Neural crest cell (in vitro differentiated cells): ENCODE measurements at regions not wholly inside any gene's neighbourhood (a gene's known extent, or its start where the extent isn't known, plus 50 kb on each side); places are given as distances from the start of the nearest gene placed in this dataset.

Source experiments
- DNase-seq: peaks from one replicate; pipeline ENCODE4 v3.0.0; 2021; ENCODE audit warnings: low read depth, mixed read lengths, low spot score
- H3K27ac Mint-ChIP-seq: one replicate; pipeline ENCODE4 v1.8.0; 2021; ENCODE audit warnings: mild to moderate bottlenecking, mixed read lengths; ENCODE audit not compliant: unreplicated experiment
- H3K27me3 Mint-ChIP-seq: 2 replicates; pipeline ENCODE4 v1.8.0; 2021; ENCODE audit warnings: low read depth, mild to moderate bottlenecking, mixed read lengths
- H3K36me3 Mint-ChIP-seq: 2 replicates; pipeline ENCODE4 v1.8.0; 2021; ENCODE audit warnings: low read depth, mild to moderate bottlenecking, mixed read lengths
- H3K4me1 Mint-ChIP-seq: 2 replicates; pipeline ENCODE4 v1.8.0; 2021; ENCODE audit warnings: mixed read lengths
- H3K4me3 Mint-ChIP-seq: one replicate; pipeline ENCODE4 v1.8.0; 2021; ENCODE audit warnings: mild to moderate bottlenecking, mixed read lengths
- H3K9me3 Mint-ChIP-seq: 2 replicates; pipeline ENCODE4 v1.8.0; 2021; ENCODE audit warnings: mixed read lengths
- TF ChIP-seq, protein P1 (sequence below): fragments of 200-600 bp; sonication (generic); conservative IDR thresholded peaks from 2 replicates; pipeline ENCODE4 v1.5.0; 2021; ENCODE audit warnings: antibody characterized with exemption, mild to moderate bottlenecking

DNA sequence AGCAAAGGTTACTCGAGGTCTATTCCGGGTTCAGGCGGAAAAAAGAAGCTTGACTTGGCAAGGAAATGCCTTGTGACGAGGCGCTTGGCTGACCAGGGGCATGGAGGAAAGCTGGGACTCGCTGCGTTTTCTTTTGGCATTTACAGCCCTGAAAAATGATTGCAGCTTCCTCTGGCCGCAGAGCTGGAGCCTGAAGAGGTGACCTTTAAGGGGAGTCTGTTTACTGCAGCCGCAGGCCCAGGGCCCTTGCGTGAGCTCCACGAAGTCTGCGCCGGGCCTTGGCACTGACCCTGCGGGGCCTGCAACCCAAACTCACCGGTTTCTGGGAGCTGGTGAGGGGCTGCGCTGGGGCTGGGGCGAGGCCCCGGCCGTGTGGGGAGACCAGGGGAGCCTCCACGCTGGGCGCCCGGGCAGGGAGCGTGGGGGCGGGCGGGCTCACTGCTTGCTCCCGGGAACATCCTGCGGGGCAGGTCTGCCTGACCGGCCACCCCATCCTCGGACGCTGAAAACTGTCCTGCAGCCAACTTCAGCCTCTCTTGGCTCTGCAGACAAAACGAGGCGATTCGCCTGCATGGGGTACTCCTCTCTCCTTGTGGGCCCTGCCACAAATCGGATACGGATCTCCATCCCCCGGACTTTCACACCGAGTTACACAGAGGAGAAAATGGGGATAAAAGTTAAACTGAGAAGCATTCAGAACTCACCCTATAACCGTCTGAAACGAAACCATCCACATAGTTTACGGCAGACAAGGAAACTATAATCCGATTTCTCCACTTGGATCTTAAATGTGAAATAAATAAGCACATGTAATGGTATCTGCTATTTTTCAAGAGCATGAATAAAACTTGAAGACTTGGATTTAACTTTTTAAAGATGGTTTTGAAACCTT lies 206.3 kb upstream of the FOXF1 start:
- H3K4me1 Mint-ChIP-seq: peaks cover 27% of the 10 kb centered on the region
- no peak overlapping the region for H3K27ac Mint-ChIP-seq
- no peak for DNase-seq
- H3K36me3 Mint-ChIP-seq: no peaks in the 10 kb centered on the region
- TF ChIP-seq, protein P1, sequence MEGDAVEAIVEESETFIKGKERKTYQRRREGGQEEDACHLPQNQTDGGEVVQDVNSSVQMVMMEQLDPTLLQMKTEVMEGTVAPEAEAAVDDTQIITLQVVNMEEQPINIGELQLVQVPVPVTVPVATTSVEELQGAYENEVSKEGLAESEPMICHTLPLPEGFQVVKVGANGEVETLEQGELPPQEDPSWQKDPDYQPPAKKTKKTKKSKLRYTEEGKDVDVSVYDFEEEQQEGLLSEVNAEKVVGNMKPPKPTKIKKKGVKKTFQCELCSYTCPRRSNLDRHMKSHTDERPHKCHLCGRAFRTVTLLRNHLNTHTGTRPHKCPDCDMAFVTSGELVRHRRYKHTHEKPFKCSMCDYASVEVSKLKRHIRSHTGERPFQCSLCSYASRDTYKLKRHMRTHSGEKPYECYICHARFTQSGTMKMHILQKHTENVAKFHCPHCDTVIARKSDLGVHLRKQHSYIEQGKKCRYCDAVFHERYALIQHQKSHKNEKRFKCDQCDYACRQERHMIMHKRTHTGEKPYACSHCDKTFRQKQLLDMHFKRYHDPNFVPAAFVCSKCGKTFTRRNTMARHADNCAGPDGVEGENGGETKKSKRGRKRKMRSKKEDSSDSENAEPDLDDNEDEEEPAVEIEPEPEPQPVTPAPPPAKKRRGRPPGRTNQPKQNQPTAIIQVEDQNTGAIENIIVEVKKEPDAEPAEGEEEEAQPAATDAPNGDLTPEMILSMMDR: no peak
- peaks cover 54% of the 10 kb centered on the region for H3K27me3 Mint-ChIP-seq
- H3K4me3 Mint-ChIP-seq: no peak overlapping the region
- H3K9me3 Mint-ChIP-seq: no peaks in the 10 kb centered on the region

DNA sequence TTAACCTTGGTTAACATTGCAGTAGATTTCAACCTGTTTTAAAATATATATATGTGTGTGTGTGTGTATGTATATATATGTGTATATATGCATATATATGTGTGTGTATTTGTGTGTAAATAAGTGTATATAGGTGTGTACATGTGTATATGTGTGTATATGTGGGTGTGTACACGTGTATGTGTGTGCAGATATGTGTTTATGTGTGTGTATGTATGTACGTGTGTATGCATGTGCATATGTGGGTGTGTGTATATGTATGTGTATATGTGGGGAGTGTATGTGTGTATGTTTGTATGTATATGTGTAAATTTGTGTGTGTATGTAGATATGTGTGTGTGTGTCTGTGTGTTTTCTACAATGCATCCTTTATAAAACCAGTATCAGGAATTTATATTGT lies 205.5 kb upstream of the FOXF1 start:
- Mint-ChIP-seq H3K4me3 (no peak overlapping the region), H3K9me3 (no peaks in the 10 kb centered on the region), H3K4me1 (peaks cover 26% of the 10 kb centered on the region), H3K27ac (no peak overlapping the region), H3K27me3 (peaks cover 51% of the 10 kb centered on the region), H3K36me3 (no peaks in the 10 kb centered on the region)
- DNase-seq: no peak
- TF ChIP-seq, protein P1: no peak

DNA sequence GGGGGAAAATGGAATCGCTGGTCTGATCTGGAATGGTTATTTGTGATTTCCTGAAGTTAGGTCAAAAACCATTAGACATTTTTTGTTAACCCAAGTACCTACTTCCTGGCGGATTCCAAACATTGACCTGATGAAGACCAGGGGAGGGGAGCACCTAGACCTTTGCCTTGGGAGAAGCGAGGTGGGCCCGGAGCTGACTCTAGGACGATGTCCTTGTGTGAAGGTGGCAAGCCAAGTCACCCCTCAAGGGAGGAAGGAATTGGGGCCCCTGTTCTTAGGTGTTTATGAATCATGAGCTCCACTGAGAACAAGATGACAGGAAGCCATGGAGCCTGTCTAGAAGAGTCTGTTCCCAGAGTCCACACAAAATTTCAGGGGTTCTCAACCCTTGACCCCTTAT lies 204.9 kb upstream of the FOXF1 start:
- DNase-seq: no peak
- Mint-ChIP-seq H3K4me3 (no peak overlapping the region), H3K4me1 (peaks cover 21% of the 10 kb centered on the region), H3K27ac (no peak overlapping the region), H3K9me3 (no peaks in the 10 kb centered on the region), H3K36me3 (no peaks in the 10 kb centered on the region), H3K27me3 (peaks cover 50% of the 10 kb centered on the region)
- TF ChIP-seq, protein P1: no peak

DNA sequence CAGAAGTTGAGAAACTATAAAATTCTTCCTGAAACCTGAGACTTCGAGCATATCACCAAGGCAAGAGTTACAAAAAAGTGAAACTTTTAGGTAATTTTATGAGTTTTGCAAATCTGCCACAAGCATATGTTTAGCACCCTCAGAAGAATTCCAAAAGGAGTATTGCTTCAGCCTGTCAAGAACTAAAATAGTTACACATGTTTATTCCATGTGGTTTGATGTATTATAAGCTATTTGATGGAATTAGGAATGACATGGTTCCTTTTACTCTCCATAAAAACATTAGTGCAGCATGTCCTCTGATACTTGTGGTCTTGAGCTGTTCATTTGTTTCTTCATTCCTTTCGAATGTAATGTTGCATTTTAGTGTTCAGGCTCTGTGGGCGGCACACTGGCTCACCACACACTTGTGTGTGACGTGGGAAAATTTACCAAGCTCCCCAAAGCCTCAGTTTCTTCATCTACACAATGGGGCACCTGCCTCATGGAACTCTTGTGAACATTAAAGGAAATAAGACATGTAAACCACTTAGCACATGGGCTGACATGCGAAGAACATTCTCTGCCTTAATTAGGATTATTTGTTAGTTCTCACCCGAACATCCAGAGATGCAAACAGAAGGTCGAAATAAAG lies 204.2 kb upstream of the FOXF1 start:
- Mint-ChIP-seq H3K9me3 (no peaks in the 10 kb centered on the region), H3K4me1 (peaks cover 17% of the 10 kb centered on the region), H3K27ac (no peak overlapping the region), H3K4me3 (no peak overlapping the region), H3K36me3 (no peaks in the 10 kb centered on the region), H3K27me3 (peaks cover 50% of the 10 kb centered on the region)
- TF ChIP-seq, protein P1: no peak
- DNase-seq: no peak

DNA sequence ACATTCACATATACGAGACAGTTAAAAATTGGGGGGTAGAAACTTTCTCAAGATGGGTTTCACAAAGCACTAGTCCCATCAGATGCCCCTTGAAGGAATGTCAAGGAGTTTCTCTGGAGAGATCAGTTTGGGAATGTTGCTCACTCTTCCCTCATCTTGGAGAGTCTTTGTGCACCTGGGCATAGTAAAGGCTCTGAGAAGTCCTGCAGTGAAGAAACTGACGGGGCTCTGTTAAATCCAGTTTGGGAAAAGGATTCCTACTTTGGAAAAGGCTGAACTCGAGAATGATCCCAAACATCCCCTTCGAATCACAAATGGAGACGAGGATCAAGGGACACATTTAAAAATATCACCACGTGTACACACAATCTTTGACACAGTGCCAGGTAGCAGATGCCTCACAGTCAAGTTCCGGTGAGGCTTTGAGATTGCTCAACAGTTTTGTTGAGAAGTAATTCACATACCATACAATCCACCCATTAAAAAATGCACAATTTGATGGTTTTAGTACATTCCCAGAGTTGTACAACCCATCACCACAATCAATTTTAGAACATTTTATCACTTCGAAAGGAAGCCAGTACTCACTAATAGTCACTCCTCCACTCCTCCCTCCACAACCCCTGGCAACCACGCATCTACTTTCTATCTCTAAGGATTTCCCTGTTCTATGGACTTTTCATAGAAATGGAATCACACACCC lies 203.4 kb upstream of the FOXF1 start:
- Mint-ChIP-seq H3K36me3 (no peaks in the 10 kb centered on the region), H3K4me1 (peaks cover 10% of the 10 kb centered on the region), H3K4me3 (no peak overlapping the region), H3K9me3 (no peaks in the 10 kb centered on the region), H3K27me3 (peaks cover 48% of the 10 kb centered on the region), H3K27ac (no peak overlapping the region)
- no peak for DNase-seq
- TF ChIP-seq, protein P1: no peak
